ENCODE measurements at regions not wholly inside any gene's neighbourhood (a gene's known extent, or its start where the extent isn't known, plus 50 kb on each side); places are given as distances from the start of the nearest gene placed in this dataset.

- TF ChIP-seq POLR2A (IDR thresholded peaks at IDR 0.05) (no peak), CTCF (IDR thresholded peaks at IDR 0.05) (no peak), POLR2AphosphoS5 (IDR thresholded peaks at IDR 0.05; ENCODE audit: insufficient read depth in 1 of 2, low read depth in 1 of 2) (peak in 1 of 2 donors; percentile 35)
- no peak overlapping the region for H3K4me3 ChIP-seq
- no peak for DNase-seq (ENCODE audit: extremely low spot score in 2 of 2)
- H3K27me3 ChIP-seq: no peaks in the 10 kb centered on the region
- peak overlapping the region; percentile 38 for H3K27ac ChIP-seq
- H3K4me1 ChIP-seq: peaks cover 6% of the 10 kb centered on the region
- no peaks in the 10 kb centered on the region for H3K36me3 ChIP-seq
- intact Hi-C loops (cut with DNase I): no loop called here
- H3K9me3 ChIP-seq: no peaks in the 10 kb centered on the region
Observed at GRCh38 chr3:135908225-135908624, 57.3 kb upstream of the PPP2R3A start.

- Histone ChIP-seq H3K27me3 (no peaks in the 10 kb centered on the region), H3K36me3 (no peaks in the 10 kb centered on the region), H3K4me3 (no peak overlapping the region), H3K27ac (no peak overlapping the region), H3K4me1 (peaks cover 6% of the 10 kb centered on the region), H3K9me3 (no peaks in the 10 kb centered on the region)
- TF ChIP-seq POLR2A (IDR thresholded peaks at IDR 0.05) (no peak), POLR2AphosphoS5 (IDR thresholded peaks at IDR 0.05; ENCODE audit: insufficient read depth in 1 of 2, low read depth in 1 of 2) (no peak), CTCF (IDR thresholded peaks at IDR 0.05) (no peak)
- no peak for DNase-seq (ENCODE audit: extremely low spot score in 2 of 2)
- intact Hi-C loops (cut with DNase I): no loop called here
Observed at GRCh38 chr3:135908737-135909136, 56.8 kb upstream of the PPP2R3A start.

- intact Hi-C loops (cut with DNase I): loop anchor here (10.0 kb wide), 1 partner anchor 134 kb away; no protein-coding TSS in a partner anchor
- no peak for DNase-seq (ENCODE audit: extremely low spot score in 2 of 2)
- no peaks in the 10 kb centered on the region for H3K36me3 ChIP-seq
- peaks cover 6% of the 10 kb centered on the region for H3K4me1 ChIP-seq
- TF ChIP-seq CTCF (IDR thresholded peaks at IDR 0.05) (no peak), POLR2AphosphoS5 (IDR thresholded peaks at IDR 0.05; ENCODE audit: insufficient read depth in 1 of 2, low read depth in 1 of 2) (no peak)
- no peak overlapping the region for H3K4me3 ChIP-seq
- H3K9me3 ChIP-seq: no peaks in the 10 kb centered on the region
- no peak overlapping the region for H3K27ac ChIP-seq
- H3K27me3 ChIP-seq: no peaks in the 10 kb centered on the region
Observed at GRCh38 chr3:135911110-135911509, 54.4 kb upstream of the PPP2R3A start.

- no peak overlapping the region for H3K27ac ChIP-seq
- no peaks in the 10 kb centered on the region for H3K27me3 ChIP-seq
- no peak overlapping the region for H3K4me3 ChIP-seq
- no peak for DNase-seq (ENCODE audit: extremely low spot score in 2 of 2)
- H3K4me1 ChIP-seq: peaks cover 8% of the 10 kb centered on the region
- no peaks in the 10 kb centered on the region for H3K36me3 ChIP-seq
- no peak for TF ChIP-seq CTCF (IDR thresholded peaks at IDR 0.05)
- no peaks in the 10 kb centered on the region for H3K9me3 ChIP-seq
- intact Hi-C loops (cut with DNase I): loop anchor here (10.0 kb wide), 1 partner anchor 130 kb away; no protein-coding TSS in a partner anchor
Observed at GRCh38 chr3:135915206-135915605, 50.3 kb upstream of the PPP2R3A start.
